HepG2 (cell line): ENCODE measurements at regions not wholly inside any gene's neighbourhood (a gene's known extent, or its start where the extent isn't known, plus 50 kb on each side); places are given as distances from the start of the nearest gene placed in this dataset.
A peak's percentile ranks its signal among the peaks of the same experiment; 100 is the strongest.

Experiments
- ARNT ChIP-seq: fragments of 450-650 bp; IDR thresholded peaks from 2 replicates; pipeline ENCODE4 v1.6.1; 2017
- FOXO1 ChIP-seq: sonication (generic); formaldehyde crosslinking; IDR thresholded peaks from 2 replicates; pipeline ENCODE4 v1.4.0; 2020; ENCODE audit warnings: missing genetic modification reagents
- HNRNPL ChIP-seq: fragments of 200-400 bp; formaldehyde crosslinking; IDR thresholded peaks from 2 replicates; pipeline ENCODE4 v1.6.1; 2017; ENCODE audit warnings: mild to moderate bottlenecking, low read depth, low read length
- KDM4B ChIP-seq: sonication (generic); formaldehyde crosslinking; IDR thresholded peaks from 2 replicates; pipeline ENCODE4 v1.4.0; 2020; ENCODE audit warnings: missing genetic modification reagents
- KLF11 ChIP-seq: IDR thresholded peaks from 2 replicates; pipeline ENCODE4 v1.6.1; 2016; ENCODE audit warnings: missing compliant biosample characterization
- KLF16 ChIP-seq, 2 experiments: sonication (generic) in 1 of 2; formaldehyde crosslinking in 1 of 2; IDR thresholded peaks; 2 replicates each; pipeline versions ENCODE4 v1.6.1 to v1.8.0; 2016 to 2023; ENCODE audit warnings: missing genetic modification reagents in 2 of 2, missing compliant biosample characterization in 1 of 2
- KMT2A ChIP-seq: sonication (generic); formaldehyde crosslinking; IDR thresholded peaks from 2 replicates; pipeline ENCODE4 v1.4.0; 2020; ENCODE audit warnings: missing genetic modification reagents
- TCF12 ChIP-seq, 2 experiments: fragments of 450-650 bp in 1 of 2; sonication (generic) in 1 of 2; formaldehyde crosslinking in 1 of 2; IDR thresholded peaks; 2 replicates each; pipeline versions ENCODE4 v1.6.1 to v1.8.0; 2017 to 2022; ENCODE audit warnings: antibody characterized with exemption in 1 of 2, mild to moderate bottlenecking in 1 of 2, missing genetic modification reagents in 1 of 2, moderate library complexity in 1 of 2
- ZNF264 ChIP-seq: sonication (generic); formaldehyde crosslinking; IDR thresholded peaks from 2 replicates; pipeline ENCODE4 v1.4.0; 2020; ENCODE audit warnings: missing genetic modification reagents
- ZNF335 ChIP-seq: sonication (generic); formaldehyde crosslinking; IDR thresholded peaks from 2 replicates; pipeline ENCODE4 v1.4.0; 2020; ENCODE audit warnings: missing genetic modification reagents
- ZNF713 ChIP-seq: sonication (generic); formaldehyde crosslinking; IDR thresholded peaks from 2 replicates; pipeline ENCODE4 v1.4.0; 2020; ENCODE audit warnings: mild to moderate bottlenecking, missing genetic modification reagents
- ZNF75D ChIP-seq: sonication (generic); formaldehyde crosslinking; IDR thresholded peaks from 2 replicates; pipeline ENCODE4 v1.8.1; 2023; ENCODE audit warnings: missing genetic modification reagents, mild to moderate bottlenecking, borderline replicate concordance
- ZNF773 ChIP-seq: sonication (generic); formaldehyde crosslinking; IDR thresholded peaks from 2 replicates; pipeline ENCODE4 v1.4.0; 2020; ENCODE audit warnings: missing genetic modification reagents, borderline replicate concordance
- ZNF775 ChIP-seq: sonication (generic); formaldehyde crosslinking; IDR thresholded peaks from 2 replicates; pipeline ENCODE4 v1.4.0; 2020; ENCODE audit warnings: missing genetic modification reagents, mild to moderate bottlenecking, moderate library complexity, borderline replicate concordance
- TF ChIP-seq, protein P1 (sequence below): sonication (generic); formaldehyde crosslinking; IDR thresholded peaks from 2 replicates; pipeline ENCODE4 v1.4.0; 2020; ENCODE audit warnings: missing genetic modification reagents
- TF ChIP-seq, protein P2 (sequence below): IDR thresholded peaks from 2 replicates; pipeline ENCODE4 v1.6.1; 2018; ENCODE audit warnings: missing genetic modification reagents
- TF ChIP-seq, protein P3 (sequence below): sonication (generic); formaldehyde crosslinking; IDR thresholded peaks from 2 replicates; pipeline ENCODE4 v1.9.0; 2021; ENCODE audit warnings: missing genetic modification reagents, borderline replicate concordance
- TF ChIP-seq, protein P4 (sequence below): sonication (generic); formaldehyde crosslinking; IDR thresholded peaks from 2 replicates; pipeline ENCODE4 v1.8.0; 2022; ENCODE audit warnings: mild to moderate bottlenecking, missing genetic modification reagents, borderline replicate concordance
- TF ChIP-seq, protein P5 (sequence below): sonication (generic); formaldehyde crosslinking; IDR thresholded peaks from 2 replicates; pipeline ENCODE4 v1.8.1; 2023; ENCODE audit warnings: mild to moderate bottlenecking, missing genetic modification reagents, borderline replicate concordance

DNA sequence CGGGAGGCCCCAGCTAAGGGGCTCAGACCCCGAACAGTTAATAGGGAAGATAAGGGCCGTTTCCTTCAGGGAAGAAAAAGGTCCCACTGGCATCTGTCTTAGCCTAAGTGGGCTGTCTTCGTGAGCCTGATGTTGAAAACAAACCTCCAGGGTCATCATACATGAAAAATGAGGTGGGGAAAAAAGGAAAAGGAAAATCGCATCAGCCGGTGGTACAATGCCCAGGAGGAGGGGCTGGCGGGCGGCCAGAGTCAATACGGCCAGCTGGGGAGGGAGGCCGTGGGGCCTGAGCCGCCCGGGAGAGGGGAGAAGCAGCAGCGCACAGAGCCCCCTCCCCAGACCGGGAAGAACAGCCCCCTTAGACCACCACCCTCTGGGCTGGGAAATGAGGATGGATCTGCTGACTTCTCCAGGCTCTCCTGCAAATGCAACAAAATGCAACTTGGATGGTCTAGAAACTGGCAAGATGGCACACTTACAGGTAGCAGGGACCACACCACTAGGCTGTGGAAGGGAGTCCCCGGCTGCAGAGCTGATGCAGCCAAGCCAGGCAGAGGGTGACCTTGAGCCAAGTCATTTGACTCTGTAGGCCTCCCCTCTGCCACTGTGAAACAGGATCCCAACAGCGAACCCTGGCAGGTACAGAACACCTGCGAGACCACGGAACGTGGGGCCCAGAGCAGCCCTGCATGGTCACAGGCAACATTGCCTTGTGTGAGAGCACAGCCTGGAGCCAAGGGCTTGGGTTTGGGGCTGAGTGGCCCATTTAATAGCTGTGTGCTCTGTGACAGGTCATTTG, 448.5 kb downstream of the SOX9 start (continued):
- TF ChIP-seq TCF12 (IDR thresholded peaks at IDR 0.05): no peak
- TF ChIP-seq TCF12 (CRISPR knock-in tag; IDR thresholded peaks at IDR 0.05): no peak
- TF ChIP-seq KLF11: no peak
- TF ChIP-seq ZNF264 (CRISPR knock-in tag): no peak
- TF ChIP-seq, protein P1, sequence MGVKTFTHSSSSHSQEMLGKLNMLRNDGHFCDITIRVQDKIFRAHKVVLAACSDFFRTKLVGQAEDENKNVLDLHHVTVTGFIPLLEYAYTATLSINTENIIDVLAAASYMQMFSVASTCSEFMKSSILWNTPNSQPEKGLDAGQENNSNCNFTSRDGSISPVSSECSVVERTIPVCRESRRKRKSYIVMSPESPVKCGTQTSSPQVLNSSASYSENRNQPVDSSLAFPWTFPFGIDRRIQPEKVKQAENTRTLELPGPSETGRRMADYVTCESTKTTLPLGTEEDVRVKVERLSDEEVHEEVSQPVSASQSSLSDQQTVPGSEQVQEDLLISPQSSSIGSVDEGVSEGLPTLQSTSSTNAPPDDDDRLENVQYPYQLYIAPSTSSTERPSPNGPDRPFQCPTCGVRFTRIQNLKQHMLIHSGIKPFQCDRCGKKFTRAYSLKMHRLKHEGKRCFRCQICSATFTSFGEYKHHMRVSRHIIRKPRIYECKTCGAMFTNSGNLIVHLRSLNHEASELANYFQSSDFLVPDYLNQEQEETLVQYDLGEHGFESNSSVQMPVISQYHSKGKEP (CRISPR knock-in tag): no peak
- peak; percentile 76 for TF ChIP-seq HNRNPL
- TF ChIP-seq, protein P2, sequence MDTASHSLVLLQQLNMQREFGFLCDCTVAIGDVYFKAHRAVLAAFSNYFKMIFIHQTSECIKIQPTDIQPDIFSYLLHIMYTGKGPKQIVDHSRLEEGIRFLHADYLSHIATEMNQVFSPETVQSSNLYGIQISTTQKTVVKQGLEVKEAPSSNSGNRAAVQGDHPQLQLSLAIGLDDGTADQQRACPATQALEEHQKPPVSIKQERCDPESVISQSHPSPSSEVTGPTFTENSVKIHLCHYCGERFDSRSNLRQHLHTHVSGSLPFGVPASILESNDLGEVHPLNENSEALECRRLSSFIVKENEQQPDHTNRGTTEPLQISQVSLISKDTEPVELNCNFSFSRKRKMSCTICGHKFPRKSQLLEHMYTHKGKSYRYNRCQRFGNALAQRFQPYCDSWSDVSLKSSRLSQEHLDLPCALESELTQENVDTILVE (CRISPR knock-in tag): no peak
- no peak for TF ChIP-seq KMT2A (CRISPR knock-in tag)
- TF ChIP-seq ZNF775 (CRISPR knock-in tag): no peak
- TF ChIP-seq, protein P3, sequence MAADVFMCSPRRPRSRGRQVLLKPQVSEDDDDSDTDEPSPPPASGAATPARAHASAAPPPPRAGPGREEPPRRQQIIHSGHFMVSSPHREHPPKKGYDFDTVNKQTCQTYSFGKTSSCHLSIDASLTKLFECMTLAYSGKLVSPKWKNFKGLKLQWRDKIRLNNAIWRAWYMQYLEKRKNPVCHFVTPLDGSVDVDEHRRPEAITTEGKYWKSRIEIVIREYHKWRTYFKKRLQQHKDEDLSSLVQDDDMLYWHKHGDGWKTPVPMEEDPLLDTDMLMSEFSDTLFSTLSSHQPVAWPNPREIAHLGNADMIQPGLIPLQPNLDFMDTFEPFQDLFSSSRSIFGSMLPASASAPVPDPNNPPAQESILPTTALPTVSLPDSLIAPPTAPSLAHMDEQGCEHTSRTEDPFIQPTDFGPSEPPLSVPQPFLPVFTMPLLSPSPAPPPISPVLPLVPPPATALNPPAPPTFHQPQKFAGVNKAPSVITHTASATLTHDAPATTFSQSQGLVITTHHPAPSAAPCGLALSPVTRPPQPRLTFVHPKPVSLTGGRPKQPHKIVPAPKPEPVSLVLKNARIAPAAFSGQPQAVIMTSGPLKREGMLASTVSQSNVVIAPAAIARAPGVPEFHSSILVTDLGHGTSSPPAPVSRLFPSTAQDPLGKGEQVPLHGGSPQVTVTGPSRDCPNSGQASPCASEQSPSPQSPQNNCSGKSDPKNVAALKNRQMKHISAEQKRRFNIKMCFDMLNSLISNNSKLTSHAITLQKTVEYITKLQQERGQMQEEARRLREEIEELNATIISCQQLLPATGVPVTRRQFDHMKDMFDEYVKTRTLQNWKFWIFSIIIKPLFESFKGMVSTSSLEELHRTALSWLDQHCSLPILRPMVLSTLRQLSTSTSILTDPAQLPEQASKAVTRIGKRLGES (CRISPR knock-in tag): no peak
- TF ChIP-seq FOXO1: no peak
- 0 out of 4 replicates have a peak, but pooled peaks of 1 of the 2 experiments have one; percentile 19 for TF ChIP-seq KLF16 (CRISPR knock-in tag; IDR thresholded peaks at IDR 0.05)
- TF ChIP-seq ZNF75D (CRISPR knock-in tag): no peak
- TF ChIP-seq ZNF773 (CRISPR knock-in tag): no peak
- no peak for TF ChIP-seq ZNF335 (CRISPR knock-in tag)
- TF ChIP-seq, protein P4, sequence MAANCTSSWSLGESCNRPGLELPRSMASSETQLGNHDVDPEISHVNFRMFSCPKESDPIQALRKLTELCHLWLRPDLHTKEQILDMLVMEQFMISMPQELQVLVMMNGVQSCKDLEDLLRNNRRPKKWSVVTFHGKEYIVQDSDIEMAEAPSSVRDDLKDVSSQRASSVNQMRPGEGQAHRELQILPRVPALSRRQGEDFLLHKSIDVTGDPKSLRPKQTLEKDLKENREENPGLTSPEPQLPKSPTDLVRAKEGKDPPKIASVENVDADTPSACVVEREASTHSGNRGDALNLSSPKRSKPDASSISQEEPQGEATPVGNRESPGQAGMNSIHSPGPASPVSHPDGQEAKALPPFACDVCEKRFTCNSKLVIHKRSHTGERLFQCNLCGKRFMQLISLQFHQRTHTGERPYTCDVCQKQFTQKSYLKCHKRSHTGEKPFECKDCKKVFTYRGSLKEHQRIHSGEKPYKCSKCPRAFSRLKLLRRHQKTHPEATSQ (CRISPR knock-in tag): no peak
- no peak for TF ChIP-seq KDM4B (CRISPR knock-in tag)
- TF ChIP-seq, protein P5, sequence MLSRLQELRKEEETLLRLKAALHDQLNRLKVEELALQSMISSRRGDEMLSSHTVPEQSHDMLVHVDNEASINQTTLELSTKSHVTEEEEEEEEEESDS (CRISPR knock-in tag): no peak
- no peak for TF ChIP-seq ARNT
- no peak for TF ChIP-seq ZNF713 (CRISPR knock-in tag)
